ENCODE measurements at regions not wholly inside any gene's neighbourhood (a gene's known extent, or its start where the extent isn't known, plus 50 kb on each side); places are given as distances from the start of the nearest gene placed in this dataset.
A peak's percentile ranks its signal among the peaks of the same experiment; 100 is the strongest.

- ChIA-PET POLR2A (no interaction called here), CTCF (no interaction called here)
- H3K9me3 Mint-ChIP-seq, result no peaks in the 10 kb centered on the region
- DNase-seq (ENCODE audit: low spot score) (no peak), ATAC-seq (peak; percentile 72)
- no peaks in the 10 kb centered on the region for H3K36me3 Mint-ChIP-seq
- H3K4me1 Mint-ChIP-seq, result peaks cover 9% of the 10 kb centered on the region
- no peak overlapping the region for H3K4me3 Mint-ChIP-seq
- no peaks in the 10 kb centered on the region for H3K27me3 Mint-ChIP-seq (ENCODE audit: low read depth)
- H3K27ac Mint-ChIP-seq, result peak overlapping the region; percentile 45; the same call in 1 of the 2 replicates
- TF ChIP-seq, protein P1, sequence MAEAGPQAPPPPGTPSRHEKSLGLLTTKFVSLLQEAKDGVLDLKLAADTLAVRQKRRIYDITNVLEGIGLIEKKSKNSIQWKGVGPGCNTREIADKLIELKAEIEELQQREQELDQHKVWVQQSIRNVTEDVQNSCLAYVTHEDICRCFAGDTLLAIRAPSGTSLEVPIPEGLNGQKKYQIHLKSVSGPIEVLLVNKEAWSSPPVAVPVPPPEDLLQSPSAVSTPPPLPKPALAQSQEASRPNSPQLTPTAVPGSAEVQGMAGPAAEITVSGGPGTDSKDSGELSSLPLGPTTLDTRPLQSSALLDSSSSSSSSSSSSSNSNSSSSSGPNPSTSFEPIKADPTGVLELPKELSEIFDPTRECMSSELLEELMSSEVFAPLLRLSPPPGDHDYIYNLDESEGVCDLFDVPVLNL (CRISPR knock-in tag; IDR thresholded peaks at IDR 0.05; ENCODE audit: borderline replicate concordance, low read depth), result no peak
- TF ChIP-seq TP53 (CRISPR knock-in tag; IDR thresholded peaks at IDR 0.05) (no peak), JUN (CRISPR knock-in tag; IDR thresholded peaks at IDR 0.05) (no peak), CREB1 (CRISPR knock-in tag; IDR thresholded peaks at IDR 0.05) (no peak), TEAD1 (CRISPR knock-in tag; IDR thresholded peaks at IDR 0.05) (no peak), SMAD3 (CRISPR knock-in tag; IDR thresholded peaks at IDR 0.05; ENCODE audit: borderline replicate concordance) (no peak), ZNF423 (CRISPR knock-in tag; IDR thresholded peaks at IDR 0.05) (no peak), ZBTB21 (CRISPR knock-in tag; IDR thresholded peaks at IDR 0.05; ENCODE audit: borderline replicate concordance) (no peak), SOX15 (CRISPR knock-in tag; IDR thresholded peaks at IDR 0.05) (no peak), TEAD4 (CRISPR knock-in tag; IDR thresholded peaks at IDR 0.05) (no peak), USF1 (CRISPR knock-in tag; IDR thresholded peaks at IDR 0.05) (no peak), ZNF263 (CRISPR knock-in tag; IDR thresholded peaks at IDR 0.05; ENCODE audit: low read depth) (no peak), SMAD4 (CRISPR knock-in tag; IDR thresholded peaks at IDR 0.05) (no peak), CREM (CRISPR knock-in tag; IDR thresholded peaks at IDR 0.05) (no peak), NR2C2 (CRISPR knock-in tag; IDR thresholded peaks at IDR 0.05) (no peak), ETV6 (CRISPR knock-in tag; IDR thresholded peaks at IDR 0.05) (no peak), NFATC4 (CRISPR knock-in tag; IDR thresholded peaks at IDR 0.05) (no peak)
- TF ChIP-seq, protein P2, sequence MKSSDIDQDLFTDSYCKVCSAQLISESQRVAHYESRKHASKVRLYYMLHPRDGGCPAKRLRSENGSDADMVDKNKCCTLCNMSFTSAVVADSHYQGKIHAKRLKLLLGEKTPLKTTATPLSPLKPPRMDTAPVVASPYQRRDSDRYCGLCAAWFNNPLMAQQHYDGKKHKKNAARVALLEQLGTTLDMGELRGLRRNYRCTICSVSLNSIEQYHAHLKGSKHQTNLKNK (CRISPR knock-in tag; IDR thresholded peaks at IDR 0.05), result no peak
- TF ChIP-seq, protein P3, sequence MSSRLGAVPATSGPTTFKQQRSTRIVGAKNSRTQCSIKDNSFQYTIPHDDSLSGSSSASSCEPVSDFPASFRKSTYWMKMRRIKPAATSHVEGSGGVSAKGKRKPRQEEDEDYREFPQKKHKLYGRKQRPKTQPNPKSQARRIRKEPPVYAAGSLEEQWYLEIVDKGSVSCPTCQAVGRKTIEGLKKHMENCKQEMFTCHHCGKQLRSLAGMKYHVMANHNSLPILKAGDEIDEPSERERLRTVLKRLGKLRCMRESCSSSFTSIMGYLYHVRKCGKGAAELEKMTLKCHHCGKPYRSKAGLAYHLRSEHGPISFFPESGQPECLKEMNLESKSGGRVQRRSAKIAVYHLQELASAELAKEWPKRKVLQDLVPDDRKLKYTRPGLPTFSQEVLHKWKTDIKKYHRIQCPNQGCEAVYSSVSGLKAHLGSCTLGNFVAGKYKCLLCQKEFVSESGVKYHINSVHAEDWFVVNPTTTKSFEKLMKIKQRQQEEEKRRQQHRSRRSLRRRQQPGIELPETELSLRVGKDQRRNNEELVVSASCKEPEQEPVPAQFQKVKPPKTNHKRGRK (CRISPR knock-in tag; IDR thresholded peaks at IDR 0.05; ENCODE audit: borderline replicate concordance), result no peak
These were observed 166.5 kb upstream of the GNAI1 start for GRCh38 chr7:79968077-79968648.

DNA sequence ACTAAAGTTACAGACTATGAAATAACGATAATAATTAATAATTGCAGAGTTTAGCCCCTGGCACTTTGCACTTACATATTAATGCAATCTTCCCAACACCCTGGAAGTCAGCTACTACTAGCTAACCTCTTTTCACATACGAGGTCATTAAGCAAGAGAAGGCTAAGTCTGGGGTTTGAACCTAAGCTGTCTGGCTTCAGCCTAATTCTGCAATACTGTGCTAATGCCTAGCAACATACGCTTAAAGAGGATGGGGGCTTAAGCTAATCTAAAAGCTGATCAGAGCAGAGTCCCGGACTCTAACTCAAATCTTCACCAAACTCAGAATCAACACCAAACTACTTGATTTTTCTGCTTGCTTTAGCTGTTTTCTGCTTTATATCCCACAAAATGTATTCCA lies 168.7 kb upstream of the GNAI1 start:
- H3K27ac Mint-ChIP-seq, result no peak overlapping the region
- DNase-seq (ENCODE audit: low spot score), result no peak
- no peaks in the 10 kb centered on the region for H3K36me3 Mint-ChIP-seq
- ATAC-seq, result no peak
- CTCF ChIA-PET, result no interaction called here
- peaks cover 9% of the 10 kb centered on the region for H3K4me1 Mint-ChIP-seq
- no peaks in the 10 kb centered on the region for H3K27me3 Mint-ChIP-seq (ENCODE audit: low read depth)
- TF ChIP-seq MYBL2 (CRISPR knock-in tag; IDR thresholded peaks at IDR 0.05) (no peak), MLX (CRISPR knock-in tag; IDR thresholded peaks at IDR 0.05) (no peak), ETV6 (CRISPR knock-in tag; IDR thresholded peaks at IDR 0.05) (no peak), FOXK1 (CRISPR knock-in tag; IDR thresholded peaks at IDR 0.05) (no peak), ZNF671 (CRISPR knock-in tag; IDR thresholded peaks at IDR 0.05) (no peak)
- H3K9me3 Mint-ChIP-seq, result no peaks in the 10 kb centered on the region
- POLR2A ChIA-PET, result no interaction called here
- H3K4me3 Mint-ChIP-seq, result no peak overlapping the region
